Posterior vena cava (tissue), 2 donors: ENCODE measurements at regions not wholly inside any gene's neighbourhood (a gene's known extent, or its start where the extent isn't known, plus 50 kb on each side); places are given as distances from the start of the nearest gene placed in this dataset.
A peak's percentile ranks its signal among the peaks of the same experiment; 100 is the strongest.

ENCODE experiments used
- DNase-seq: peaks from one replicate; pipeline ENCODE4 v3.0.0-alpha.2; 2020; ENCODE audit warnings: low spot score
- intact Hi-C, 2 donors: fragments of 100-400 bp; cut with DNase I; formaldehyde crosslinking; loops; one replicate each; pipeline versions ENCODE4 v1.14.1 to v1.14.2; 2022 to 2023
- donor health status: DM: yes; HTN: yes; CAD: no.
- donor health status: DM: yes; HTN: yes; CAD: no.

- intact Hi-C loops, result no loop called here
- peak; percentile 47 for DNase-seq
Observed at GRCh38 chr22:44583061-44583760, 85.2 kb upstream of the RTL6 start.

DNA sequence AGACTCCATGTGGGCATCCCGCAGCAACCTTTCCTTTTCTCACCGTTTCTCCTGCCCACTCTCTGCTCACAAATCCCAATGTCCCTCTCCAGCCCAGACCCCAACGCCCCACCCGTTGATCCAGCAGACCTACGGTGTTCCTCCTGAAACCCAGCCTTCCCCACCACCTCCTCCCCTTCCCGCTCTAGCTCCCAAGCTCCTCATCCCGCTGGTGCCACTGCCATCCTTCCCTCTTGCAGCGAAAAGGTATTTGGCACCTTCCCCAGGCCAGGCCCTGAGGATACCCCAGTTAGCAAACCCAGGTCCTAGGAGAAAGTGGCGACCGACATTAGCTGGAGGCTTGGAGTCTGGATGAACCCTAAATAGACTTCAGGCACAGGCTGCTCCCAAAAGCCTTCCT lies 84.0 kb upstream of the RTL6 start:
- intact Hi-C loops, result no loop called here
- DNase-seq, result peak; percentile 53

DNA sequence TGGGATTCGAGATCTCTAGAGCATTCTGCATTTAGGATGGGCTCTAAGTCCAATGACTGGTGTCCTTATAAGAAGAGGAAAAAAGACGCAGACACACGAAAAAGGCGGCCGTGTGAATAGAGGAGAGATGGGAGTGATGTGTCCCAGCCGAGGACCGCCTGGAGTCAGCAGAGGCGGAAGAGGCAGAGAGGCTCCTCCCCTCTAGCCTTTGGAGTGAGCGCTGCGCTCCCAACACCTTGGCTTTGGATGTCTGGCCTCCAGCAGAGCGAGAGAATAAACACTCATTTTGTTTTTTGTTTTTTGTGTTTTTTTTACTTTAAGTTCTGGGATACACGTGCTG lies 83.0 kb upstream of the RTL6 start:
- intact Hi-C loops, result no loop called here
- DNase-seq, result peak; percentile 42

- intact Hi-C loops, result no loop called here
- peak; percentile 66 for DNase-seq
Observed at GRCh38 chr22:44580176-44581095, 82.4 kb upstream of the RTL6 start.

DNA sequence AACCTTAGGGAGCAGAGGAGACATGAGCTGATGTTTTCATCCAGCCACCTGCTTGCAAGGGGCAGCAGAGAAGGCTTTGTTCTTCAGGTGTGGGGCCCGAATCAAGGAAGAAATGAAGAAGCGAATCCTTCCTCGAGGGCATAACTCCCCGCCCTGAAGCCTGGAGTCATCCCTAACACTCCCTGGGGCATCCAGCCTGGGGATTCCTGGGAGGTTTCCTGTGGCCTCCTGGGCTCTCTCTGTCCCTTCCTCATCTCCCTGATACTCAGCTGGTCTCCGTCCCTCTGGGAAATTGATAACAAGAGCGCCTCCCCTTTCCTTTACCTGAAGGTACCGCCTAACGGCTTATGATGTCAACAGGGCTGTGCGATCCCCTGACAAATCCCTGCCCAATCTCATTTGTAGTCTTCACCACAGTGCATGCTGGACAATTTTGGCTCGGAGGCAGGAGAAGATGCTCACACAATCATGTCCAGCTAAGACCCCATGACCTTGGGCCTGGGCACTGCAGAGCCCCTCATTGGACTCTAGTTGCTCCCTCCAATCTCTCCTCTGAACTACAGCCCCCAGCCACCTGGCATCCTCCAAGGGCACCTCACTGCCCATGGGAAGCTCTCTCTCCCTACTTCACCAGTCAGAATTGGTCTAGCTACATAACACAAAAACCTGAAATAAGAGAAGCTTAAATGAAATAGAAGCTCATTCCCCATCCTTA lies 80.6 kb upstream of the RTL6 start:
- no peak for DNase-seq
- intact Hi-C loops, result no loop called here

- no peak for DNase-seq
- intact Hi-C loops, result no loop called here
Observed at GRCh38 chr22:44578110-44578457, 80.1 kb upstream of the RTL6 start.

DNA sequence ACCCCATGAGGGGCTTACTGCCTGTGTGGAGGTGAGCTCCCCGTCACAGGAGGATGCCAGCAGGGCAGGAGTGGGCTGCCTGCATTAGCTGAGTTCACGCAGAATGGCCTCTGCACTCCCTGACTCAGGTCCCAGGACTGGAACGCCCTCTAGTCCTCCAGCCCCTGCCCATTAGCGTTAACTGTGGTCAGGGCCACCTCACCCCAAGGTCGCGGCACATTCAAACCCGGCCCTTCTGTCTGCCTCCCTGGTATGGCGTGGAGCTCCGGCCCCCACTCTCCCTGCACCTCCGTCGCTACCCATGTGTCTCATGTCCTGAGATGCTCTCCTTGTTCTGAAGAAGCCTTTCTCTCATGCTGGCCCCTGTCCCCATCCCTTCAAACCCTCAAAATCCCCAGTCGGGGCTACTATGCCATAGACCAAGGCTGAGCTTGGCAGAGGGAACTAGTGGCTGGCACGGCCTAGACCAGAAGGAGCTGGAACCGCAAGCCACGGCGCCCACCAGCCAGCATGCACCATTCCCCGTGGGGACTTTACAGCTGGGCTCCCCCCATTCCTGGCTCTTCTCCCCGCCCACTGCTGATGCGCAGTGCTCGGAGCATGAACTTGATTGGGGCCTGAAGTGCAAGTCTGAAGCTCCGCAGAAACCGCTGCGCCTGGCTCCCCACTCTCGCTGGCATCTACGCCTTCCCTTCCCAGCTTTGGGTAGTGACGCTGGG lies 79.5 kb upstream of the RTL6 start:
- intact Hi-C loops, result no loop called here
- no peak for DNase-seq

DNA sequence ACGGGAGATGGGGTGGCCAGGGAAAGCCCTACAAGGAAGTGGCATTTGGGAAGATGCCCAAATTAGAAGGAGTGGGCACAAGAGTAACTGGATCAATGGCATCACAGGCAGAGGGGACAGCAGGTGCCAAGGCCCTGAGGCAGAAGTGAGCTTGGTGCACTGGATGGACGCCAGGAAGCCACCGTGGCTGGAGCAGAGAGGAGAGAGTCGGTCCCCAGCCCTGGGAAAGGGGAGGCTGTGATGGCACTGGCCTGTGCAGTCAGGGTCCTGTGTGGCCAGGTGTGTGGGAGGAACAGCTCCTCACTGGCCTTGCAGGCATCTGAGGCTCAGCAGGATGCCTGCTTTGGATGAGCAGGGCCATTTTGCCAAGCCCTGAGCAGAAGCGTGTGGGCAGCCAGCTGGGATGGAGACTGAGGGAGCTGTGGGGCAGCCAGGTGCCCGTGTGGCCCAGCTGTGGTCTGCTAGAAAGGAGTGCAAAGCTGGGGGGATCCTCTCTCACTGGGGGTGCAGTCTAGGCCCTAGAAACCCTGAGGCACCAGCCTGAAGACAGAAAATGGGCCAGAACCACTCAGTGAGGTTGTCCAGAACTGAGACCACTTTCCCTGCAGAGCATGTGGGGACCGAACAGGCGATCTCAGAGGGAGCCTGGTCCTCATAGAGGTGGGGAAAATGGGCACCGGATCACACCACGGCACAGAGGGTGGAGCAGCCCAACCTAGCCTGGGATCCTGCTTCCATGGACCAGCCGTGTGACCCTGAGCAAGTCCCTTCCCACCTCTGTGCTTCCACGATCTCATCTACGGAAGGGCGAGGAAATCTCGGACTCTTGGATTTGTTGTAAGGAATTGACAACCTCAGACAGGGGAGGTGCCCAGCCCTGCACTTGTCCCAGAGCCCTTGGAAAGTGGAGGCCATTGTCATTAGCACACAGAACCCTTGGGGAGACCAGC lies 78.6 kb upstream of the RTL6 start:
- peak; percentile 78 for DNase-seq
- intact Hi-C loops, result no loop called here

DNA sequence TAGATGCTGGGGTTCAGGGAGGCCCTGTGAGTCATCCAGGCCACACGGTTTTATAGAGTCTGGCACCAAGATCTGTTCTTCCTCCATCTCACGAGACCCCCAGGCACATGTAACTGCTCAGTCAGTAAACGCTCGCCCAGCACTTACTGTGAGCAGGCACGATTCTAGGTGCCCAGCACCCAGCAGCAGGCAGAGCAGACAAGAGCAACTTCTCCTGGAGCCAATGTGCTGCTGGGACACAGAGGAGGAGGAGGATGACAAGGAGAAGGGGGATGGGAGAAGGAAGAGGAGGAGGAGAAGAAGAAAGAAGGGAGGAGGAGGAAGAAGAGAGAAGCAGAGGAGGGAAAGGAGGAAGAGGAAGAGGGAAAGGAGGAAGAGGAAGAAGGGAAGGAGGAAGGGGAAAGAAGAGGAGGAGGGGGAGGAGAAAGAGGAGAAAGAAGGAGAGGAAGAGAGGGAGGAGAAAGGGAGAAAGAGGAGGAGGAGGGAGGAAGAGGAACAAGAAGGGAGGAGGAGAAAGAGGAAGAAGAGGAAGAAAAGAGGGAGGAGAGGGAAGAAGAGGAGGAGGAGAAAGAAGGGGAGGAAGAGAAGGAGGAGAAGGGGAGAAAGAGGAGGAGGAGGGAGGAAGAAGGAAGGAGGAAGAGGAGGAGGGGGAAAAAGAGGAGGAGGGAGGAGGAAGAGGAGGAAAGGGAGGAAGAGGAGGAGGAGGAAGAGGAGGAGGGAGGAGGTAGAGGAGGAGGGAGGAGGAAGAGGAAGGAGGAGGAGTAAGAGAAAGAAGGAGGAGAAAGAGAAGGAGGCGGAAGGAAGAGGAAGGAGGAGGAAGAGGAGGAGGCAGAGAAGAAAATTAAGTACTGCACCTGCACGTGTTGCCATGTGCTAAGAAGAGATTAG lies 77.6 kb upstream of the RTL6 start:
- intact Hi-C loops, result no loop called here
- no peak for DNase-seq

GRCh38 chr22:44574640-44575380 lies 76.8 kb upstream of the RTL6 start:
- intact Hi-C loops, result no loop called here
- peak; percentile 54 for DNase-seq

DNA sequence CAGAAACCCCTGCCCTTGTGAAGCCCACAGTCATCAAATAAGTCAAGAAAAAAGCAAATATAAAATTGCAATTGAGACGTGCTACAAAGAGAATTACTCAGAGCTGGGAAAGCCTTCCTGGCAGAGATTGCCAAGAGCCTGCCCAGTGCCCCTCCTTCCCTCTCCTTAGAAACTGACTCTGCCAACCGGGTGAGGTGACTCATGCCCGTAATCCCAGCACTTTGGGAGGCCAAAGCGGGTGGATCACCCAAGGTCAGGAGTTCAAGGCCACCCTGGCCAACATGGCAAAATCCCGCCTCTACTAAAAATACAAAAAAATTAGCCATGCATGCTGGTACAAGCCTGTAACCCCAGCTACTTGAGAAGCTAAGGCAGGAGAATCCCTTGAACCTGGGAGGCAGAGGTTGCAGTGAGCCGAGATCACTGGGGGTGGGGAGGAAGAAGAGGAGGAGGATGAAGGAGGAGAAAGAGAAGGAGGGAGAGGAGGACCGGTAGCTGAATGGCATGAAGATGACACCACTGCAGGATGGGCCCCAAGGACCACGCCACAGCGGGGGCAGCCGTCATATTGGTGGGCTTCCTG lies 76.1 kb upstream of the RTL6 start:
- no peak for DNase-seq

DNA sequence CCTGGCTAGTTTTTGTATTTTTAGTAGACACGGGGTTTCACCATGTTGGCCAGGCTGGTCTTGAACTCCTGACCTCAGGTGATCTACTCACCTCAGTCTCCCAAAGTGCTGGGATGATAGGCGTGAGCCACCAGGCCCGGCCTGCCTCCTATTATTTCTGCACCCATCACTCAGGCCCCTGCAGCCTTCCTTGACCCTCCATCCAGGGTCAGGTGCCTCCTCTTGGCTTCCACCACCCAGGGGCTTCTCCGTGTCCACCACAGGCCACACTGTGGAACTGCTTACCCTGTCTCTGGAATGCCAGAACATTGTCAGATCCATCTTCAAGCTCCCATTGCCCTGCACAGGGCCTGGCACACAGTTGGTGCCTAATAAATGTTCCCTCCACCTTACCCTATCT lies 75.4 kb upstream of the RTL6 start:
- no peak for DNase-seq
- intact Hi-C loops, result no loop called here

More for the DNA sequence above, 76.1 kb upstream of the RTL6 start:
- intact Hi-C loops, result no loop called here

DNA sequence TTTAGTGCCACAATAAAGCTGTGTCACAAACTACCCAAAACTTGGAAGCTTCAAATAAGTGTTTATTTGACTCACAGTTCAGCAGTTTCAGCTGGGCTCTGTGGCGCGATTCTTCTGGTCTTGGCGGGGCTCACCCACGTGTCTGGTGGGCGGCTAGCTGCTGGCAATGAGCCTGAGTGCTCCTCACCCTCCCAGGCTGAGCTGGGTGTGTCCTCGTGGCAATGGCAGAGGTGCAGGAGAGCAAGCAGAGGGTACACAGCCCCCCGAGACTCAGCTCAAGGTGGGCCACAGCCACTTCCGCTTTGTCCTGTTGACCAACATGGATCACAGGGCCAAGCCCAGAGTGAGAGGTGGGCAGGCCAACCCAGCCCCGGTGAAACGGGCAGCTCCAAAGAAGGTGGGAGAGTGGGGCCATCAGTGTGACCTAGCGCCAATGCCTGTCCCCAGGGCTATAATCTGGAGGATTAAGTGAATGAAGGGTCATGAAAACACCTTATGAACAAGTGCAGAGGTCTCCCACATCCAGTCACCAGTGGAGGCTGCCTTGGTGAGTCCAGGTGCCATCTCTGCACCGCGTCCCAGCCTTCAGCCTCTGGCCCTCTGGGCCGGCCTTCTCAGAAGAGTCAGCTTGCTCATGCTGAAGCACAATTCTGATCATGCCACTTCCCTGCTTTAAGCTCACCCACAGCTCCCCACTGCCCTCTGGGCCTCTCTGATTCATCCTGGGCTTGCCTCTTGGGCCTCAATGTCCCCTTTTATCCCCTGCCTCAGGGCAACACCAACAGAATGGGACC lies 74.6 kb upstream of the RTL6 start:
- intact Hi-C loops, result no loop called here
- DNase-seq, result no peak

GRCh38 chr22:44571566-44572413 lies 73.8 kb upstream of the RTL6 start:
- no peak for DNase-seq
- intact Hi-C loops, result no loop called here
